ENCODE measurements at regions not wholly inside any gene's neighbourhood (a gene's known extent, or its start where the extent isn't known, plus 50 kb on each side); places are given as distances from the start of the nearest gene placed in this dataset.

GRCh38 chr10:61332581-61332980, 120.6 kb downstream of the TMEM26 start:
- Histone ChIP-seq H3K27me3 (ENCODE audit: insufficient read depth, low read length, poor library complexity) (no peaks in the 10 kb centered on the region), H4K20me1 (ENCODE audit: insufficient read depth, low read length) (no peaks in the 10 kb centered on the region), H3K4me3 (ENCODE audit: low read depth in 1 of 2, low read length in 2 of 2) (no peak overlapping the region), H3K79me2 (ENCODE audit: insufficient read depth, low read length) (no peaks in the 10 kb centered on the region), H3K36me3 (ENCODE audit: insufficient read depth, low read length) (no peaks in the 10 kb centered on the region), H2AFZ (ENCODE audit: low read depth, low read length) (no peak overlapping the region), H3K9ac (ENCODE audit: low read depth, low read length) (no peak overlapping the region), H3K9me3 (ENCODE audit: insufficient read depth, low read length, severe bottlenecking) (peaks cover 33% of the 10 kb centered on the region), H3K27ac (ENCODE audit: low read length) (no peak overlapping the region), H3K4me1 (ENCODE audit: insufficient read depth, low read length) (peaks cover 4% of the 10 kb centered on the region; the same call in 1 of the 2 replicates), H3K4me2 (ENCODE audit: insufficient read depth, low read length) (no peak overlapping the region)
- TF ChIP-seq CTCF (IDR thresholded peaks at IDR 0.05; ENCODE audit: borderline replicate concordance, extremely low read depth, low read length, poor library complexity, severe bottlenecking) (no peak), EZH2 (IDR thresholded peaks at IDR 0.05; ENCODE audit: borderline replicate concordance, low read depth, low read length, severe bottlenecking) (no peak)
- ATAC-seq (ENCODE audit: insufficient read depth, low read depth) (no peak), DNase-seq (no peak)

DNA sequence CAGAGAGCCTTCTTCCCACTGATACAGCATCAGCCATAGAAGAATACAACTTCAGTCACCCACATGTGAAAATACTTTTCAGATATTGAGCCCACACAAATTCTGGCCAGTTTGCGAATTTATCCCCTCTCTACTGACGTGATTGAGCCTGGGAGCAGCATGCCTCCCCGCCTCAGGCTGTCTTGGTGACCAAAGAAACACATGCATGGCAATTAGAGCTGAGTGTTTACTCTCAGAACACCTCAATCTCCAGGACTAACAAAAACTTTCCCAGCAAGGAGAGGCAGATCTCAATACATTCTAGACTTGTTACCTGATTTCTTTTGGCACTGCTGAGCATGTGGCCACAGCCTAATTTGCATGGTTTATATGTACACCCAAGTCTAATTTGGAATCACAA, 122.5 kb downstream of the TMEM26 start:
- Histone ChIP-seq H3K9ac (ENCODE audit: low read depth, low read length) (no peak overlapping the region), H3K4me3 (ENCODE audit: low read depth in 1 of 2, low read length in 2 of 2) (no peak overlapping the region), H3K27me3 (ENCODE audit: insufficient read depth, low read length, poor library complexity) (no peaks in the 10 kb centered on the region), H3K9me3 (ENCODE audit: insufficient read depth, low read length, severe bottlenecking) (peaks cover 33% of the 10 kb centered on the region), H3K27ac (ENCODE audit: low read length) (no peak overlapping the region), H3K4me1 (ENCODE audit: insufficient read depth, low read length) (peaks cover 7% of the 10 kb centered on the region; the same call in 1 of the 2 replicates), H3K79me2 (ENCODE audit: insufficient read depth, low read length) (no peaks in the 10 kb centered on the region), H2AFZ (ENCODE audit: low read depth, low read length) (no peak overlapping the region), H3K36me3 (ENCODE audit: insufficient read depth, low read length) (no peaks in the 10 kb centered on the region), H4K20me1 (ENCODE audit: insufficient read depth, low read length) (no peaks in the 10 kb centered on the region), H3K4me2 (ENCODE audit: insufficient read depth, low read length) (no peak overlapping the region)
- ATAC-seq (ENCODE audit: insufficient read depth, low read depth) (no peak), DNase-seq (no peak)
- TF ChIP-seq CTCF (IDR thresholded peaks at IDR 0.05; ENCODE audit: borderline replicate concordance, extremely low read depth, low read length, poor library complexity, severe bottlenecking) (no peak), EZH2 (IDR thresholded peaks at IDR 0.05; ENCODE audit: borderline replicate concordance, low read depth, low read length, severe bottlenecking) (no peak)

GRCh38 chr10:61329854-61330253, 123.3 kb downstream of the TMEM26 start:
- Histone ChIP-seq H4K20me1 (ENCODE audit: insufficient read depth, low read length) (no peaks in the 10 kb centered on the region), H3K27ac (ENCODE audit: low read length) (no peak overlapping the region), H3K36me3 (ENCODE audit: insufficient read depth, low read length) (no peaks in the 10 kb centered on the region), H3K79me2 (ENCODE audit: insufficient read depth, low read length) (no peaks in the 10 kb centered on the region), H3K9me3 (ENCODE audit: insufficient read depth, low read length, severe bottlenecking) (peaks cover 33% of the 10 kb centered on the region), H3K27me3 (ENCODE audit: insufficient read depth, low read length, poor library complexity) (no peaks in the 10 kb centered on the region), H3K9ac (ENCODE audit: low read depth, low read length) (no peak overlapping the region), H2AFZ (ENCODE audit: low read depth, low read length) (no peak overlapping the region), H3K4me3 (ENCODE audit: low read depth in 1 of 2, low read length in 2 of 2) (no peak overlapping the region), H3K4me1 (ENCODE audit: insufficient read depth, low read length) (peaks cover 12% of the 10 kb centered on the region), H3K4me2 (ENCODE audit: insufficient read depth, low read length) (no peak overlapping the region)
- TF ChIP-seq CTCF (IDR thresholded peaks at IDR 0.05; ENCODE audit: borderline replicate concordance, extremely low read depth, low read length, poor library complexity, severe bottlenecking), result no peak
- TF ChIP-seq EZH2 (IDR thresholded peaks at IDR 0.05; ENCODE audit: borderline replicate concordance, low read depth, low read length, severe bottlenecking), result no peak
- ATAC-seq (ENCODE audit: insufficient read depth, low read depth) (no peak), DNase-seq (no peak)
